EL (cell line): ENCODE measurements at regions not wholly inside any gene's neighbourhood (a gene's known extent, or its start where the extent isn't known, plus 50 kb on each side); places are given as distances from the start of the nearest gene placed in this dataset.
"Not testable (repeated sequence)": the region's sequence is repeated elsewhere in the genome, so short reads cannot be mapped to it uniquely, and the experiment has no call there.

Experiments used
- DNase-seq: peaks from one replicate; pipeline ENCODE4 v3.0.0-alpha.2; 2016

DNA sequence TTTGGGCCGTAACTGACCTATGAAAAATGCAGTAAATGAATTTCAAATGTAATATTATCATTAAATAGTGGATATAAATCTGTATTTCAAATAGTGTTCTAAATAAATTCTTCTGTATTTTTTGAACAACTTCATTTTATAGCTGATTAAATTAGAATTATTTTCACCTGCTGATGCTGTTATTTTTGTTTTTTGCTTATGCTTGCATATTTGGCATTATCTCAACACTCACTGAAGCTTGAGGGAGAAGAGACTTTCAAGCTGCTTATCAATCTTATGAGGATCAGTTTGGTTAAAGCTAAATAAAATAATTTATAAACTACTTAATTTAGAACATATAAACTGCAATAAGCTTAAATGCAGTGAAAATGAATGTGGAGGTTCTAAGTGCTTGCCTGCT lies 251.3 kb upstream of the PCDH9 start:
- DNase-seq, result no peak

DNA sequence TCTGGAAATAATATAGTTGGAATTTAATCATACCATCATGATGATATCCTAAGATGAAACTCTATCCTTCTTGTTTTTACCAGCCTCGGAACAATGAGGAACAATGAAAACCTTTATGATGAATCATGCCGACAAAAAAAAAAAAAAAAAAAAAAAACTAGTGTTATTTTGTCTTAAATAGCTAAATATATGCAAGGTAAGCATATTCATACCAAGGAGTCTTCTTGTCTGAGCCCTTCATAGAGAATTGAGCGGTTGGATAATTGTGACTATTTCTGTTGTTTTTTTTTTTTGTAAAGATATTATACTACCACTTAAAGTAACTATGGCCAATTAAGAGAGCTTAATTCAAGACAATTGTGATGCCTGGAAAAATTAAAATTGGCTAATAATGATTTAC lies 244.0 kb upstream of the PCDH9 start:
- DNase-seq, result no peak

DNA sequence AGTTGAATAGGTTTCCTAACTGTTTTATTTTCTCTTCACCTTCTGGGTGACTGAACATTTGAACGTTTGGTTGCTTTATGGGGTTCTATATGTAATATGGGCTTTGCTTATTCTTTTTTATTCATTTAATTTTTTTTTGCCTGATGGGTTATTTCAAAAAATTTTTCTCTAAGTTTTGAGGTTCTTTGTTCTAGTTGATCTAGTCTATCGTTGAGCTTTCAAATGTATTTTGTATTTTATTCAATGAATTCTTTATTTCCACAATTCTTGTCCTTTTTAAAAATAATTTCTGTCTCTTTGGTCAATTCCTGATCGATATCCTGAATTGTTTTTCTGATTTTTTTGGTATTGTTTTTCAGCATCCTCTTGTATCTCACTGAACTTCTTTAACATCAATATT lies 239.5 kb upstream of the PCDH9 start:
- DNase-seq, result no peak

- no peak for DNase-seq
Observed at GRCh38 chr13:67466569-67466968, 236.4 kb upstream of the PCDH9 start.

DNA sequence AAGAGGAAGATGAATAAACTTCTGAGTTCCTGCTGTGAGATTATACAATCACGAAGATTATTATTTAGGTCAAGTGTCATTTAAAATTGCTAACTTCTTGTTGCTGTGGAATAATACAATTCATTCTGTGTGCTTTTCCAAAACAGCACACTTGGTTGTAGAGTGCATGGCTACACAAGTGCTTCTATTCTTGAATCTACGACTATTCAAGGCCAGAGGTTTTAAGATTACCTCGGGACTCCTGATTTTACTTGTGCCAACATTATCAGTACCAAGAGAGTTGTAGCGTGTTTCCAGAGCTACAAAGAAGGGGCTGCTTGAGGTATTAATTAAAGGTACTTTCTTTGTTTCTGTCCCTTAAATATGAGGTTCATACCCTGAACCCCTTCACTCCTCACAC lies 234.0 kb upstream of the PCDH9 start:
- no peak for DNase-seq

DNA sequence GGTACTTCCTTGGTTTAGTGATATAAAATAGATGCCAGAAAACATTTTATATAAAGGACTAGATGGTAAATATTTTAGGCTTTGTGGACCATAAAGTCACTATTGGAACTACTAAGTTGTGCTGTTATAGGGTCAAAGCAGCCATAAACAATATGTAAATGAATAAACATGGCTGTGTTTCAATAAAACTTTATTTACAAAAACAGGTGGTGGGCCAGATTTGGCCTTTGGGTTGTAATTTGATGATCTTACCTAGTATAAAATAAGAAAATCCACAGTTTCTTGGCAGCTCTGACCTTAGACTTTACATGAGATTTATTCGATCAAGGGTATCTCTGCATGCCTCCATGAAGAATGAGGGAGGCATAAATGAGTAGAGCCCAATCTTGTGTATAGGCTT lies 232.0 kb upstream of the PCDH9 start:
- no peak for DNase-seq

GRCh38 chr13:67452526-67452925 lies 222.4 kb upstream of the PCDH9 start:
- DNase-seq, result not testable (repeated sequence)

- DNase-seq, result no peak
Observed at GRCh38 chr13:67445436-67445835, 215.3 kb upstream of the PCDH9 start.

DNA sequence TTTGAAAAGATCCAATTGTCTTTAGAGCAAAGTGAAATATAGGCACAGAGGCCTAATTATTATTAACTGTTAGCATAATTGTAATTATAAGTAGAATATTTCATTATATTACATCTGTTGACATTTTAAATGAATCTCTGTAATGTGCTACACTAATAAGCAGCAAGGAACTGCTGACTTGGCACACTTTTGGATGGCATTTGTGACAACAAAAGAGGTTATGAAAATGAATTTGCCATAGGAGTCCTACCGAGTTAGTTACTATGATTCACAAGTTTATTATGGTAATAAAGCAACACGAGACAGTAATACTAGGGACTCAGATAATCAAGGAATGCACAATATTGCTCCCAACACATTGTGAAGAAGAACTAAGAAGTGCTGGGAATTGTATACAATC lies 213.8 kb upstream of the PCDH9 start:
- DNase-seq, result no peak

DNA sequence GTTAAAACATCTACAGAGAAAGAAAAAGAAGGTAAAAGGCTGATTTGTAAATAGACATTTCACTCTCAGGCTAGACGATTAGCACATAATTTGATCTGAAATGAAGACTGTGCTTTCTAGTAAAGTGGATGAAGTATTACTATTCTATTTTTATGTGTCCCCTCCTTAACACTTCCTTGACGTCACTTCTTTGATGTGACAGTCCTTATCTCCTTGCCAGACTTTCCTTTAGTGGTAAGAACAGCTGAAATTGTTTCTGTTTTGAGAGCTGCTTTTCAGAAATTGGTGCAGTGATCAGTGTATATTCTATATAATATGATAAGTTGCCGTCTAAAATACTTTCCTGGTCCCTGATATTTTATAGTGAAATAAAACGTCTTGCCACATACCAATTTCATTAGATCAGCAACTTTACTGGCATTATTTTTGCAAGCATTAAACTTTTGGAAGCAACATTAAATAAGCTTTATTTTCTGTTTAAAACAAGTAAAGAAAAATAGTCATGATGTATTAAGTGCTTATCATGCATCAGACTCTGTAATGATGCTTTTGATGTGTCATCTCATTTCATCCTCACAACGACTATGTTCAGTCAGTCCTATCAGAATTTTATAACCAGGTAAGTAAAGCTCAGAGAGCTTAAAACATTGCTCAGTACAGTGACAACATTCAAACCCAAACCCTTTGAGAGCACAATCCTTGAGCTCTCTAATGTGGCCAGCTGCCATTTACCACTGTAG lies 210.3 kb upstream of the PCDH9 start:
- no peak for DNase-seq

DNA sequence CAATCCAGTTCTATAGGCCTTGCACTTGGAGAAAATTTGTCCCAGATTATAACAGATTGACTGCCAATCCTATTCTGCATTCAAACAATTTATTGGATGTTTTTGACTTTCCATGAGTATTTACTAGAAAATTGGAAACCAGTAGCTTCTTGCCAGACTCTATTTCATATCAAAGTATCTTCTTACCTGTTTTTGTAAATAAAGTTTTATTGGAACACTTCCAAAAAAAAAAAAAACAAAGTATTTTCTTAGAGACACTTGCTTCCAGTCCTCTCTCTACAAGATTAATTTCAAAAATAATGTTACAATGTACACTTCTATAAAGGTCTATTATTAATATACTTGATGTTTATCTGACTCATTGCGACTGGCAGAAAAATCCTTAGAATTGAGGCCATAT lies 209.2 kb upstream of the PCDH9 start:
- DNase-seq, result no peak

- DNase-seq, result no peak
Observed at GRCh38 chr13:67438465-67438864, 208.3 kb upstream of the PCDH9 start.

- no peak for DNase-seq
Observed at GRCh38 chr13:67437244-67437643, 207.1 kb upstream of the PCDH9 start.

DNA sequence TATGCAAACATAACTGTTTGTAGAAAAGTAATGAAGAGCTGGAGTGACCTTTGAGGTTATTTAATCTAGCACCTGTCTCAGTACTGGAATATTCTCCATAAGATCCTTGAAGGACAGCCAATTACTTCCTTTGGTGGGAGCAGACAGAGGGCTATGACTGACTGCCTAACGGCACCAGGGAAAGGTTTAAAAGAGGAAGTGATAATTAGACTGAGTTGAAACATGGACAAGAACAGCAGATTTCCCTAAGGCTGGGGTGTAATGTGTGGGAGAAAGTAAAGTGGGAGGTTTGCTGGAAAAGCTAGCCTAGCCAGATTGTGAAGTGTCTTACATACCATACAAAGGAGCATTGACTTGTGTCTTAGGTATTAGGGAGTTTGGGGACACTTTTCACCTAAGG lies 191.3 kb upstream of the PCDH9 start:
- no peak for DNase-seq

DNA sequence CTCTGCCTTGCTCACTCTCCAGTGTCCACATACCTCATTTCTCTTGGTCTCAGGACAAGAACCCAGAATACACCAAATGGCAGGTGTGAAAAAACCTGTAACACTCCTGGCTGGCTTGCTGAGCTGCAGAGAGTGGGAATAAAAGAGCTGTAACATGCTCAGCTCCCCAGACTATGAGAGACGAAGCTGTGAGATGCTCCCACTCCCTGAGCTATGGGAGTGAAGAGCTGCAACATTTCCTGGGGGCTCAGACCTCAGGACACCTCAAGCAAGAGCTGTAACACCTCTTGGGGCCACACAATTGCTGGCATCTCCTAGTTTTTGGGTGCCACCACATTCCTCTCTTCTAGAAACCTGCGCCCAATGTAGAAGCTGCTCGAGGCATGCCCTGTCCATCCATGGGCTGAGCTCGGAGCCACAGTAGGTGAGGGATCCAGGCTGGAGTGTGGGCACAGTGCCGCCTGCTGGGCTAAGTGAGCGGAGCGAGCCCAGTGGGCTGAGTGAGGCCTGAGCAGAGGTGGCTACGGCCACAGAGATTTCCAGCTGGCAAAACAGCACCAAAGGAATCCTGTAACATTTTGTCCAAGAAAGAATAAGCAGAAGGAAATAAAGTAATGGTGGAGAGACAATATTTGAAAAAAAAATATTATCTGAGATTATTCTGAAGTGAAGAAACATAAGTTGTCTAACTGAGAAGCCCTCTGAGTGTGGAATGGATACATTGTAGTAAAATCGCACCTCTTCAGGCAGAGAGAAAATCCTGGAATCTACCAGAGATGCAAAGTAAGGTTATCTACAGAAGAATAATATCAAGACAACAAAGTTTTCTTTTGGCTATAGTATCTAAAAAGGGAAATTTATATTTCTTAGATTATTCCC lies 186.2 kb upstream of the PCDH9 start:
- peak; percentile 30 for DNase-seq

DNA sequence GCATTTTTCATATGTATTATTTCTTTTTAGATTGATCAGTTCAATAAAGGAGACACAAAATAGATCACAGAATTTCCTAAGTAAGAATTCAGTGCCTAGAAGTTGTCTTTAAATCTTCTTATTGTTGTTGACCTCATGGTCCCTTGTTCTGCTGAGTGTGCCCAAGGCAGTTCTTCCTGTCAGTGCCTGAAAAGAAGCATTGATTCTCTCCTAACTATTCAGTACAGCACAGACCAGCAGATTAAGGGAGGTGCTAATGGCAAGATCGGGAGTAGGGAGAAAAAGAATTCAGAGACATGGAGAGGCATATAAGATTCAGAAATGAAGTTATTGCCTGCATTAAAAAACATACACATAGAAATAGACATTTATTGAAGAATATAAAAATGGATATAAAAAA lies 180.5 kb upstream of the PCDH9 start:
- DNase-seq, result no peak

- no peak for DNase-seq
Observed at GRCh38 chr13:67408798-67409197, 178.7 kb upstream of the PCDH9 start.

DNA sequence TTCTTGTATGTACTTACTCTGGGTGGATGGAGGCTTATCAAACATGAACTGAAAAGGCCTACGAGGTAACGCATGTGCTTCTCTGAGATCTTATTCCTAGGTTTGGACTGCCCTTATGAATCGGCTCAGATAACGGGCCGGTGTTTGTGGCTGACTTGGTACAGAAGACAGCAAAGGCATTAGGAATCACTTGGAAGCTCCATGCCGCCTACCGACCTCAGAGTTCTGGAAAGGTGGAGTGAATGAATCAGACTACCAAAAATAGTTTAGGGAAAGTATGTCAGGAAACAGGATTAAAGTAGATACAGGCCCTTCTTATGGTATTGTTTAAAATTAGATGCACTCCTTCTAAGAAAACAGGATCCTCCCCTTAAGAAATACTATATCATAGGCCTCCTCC lies 172.4 kb upstream of the PCDH9 start:
- no peak for DNase-seq

DNA sequence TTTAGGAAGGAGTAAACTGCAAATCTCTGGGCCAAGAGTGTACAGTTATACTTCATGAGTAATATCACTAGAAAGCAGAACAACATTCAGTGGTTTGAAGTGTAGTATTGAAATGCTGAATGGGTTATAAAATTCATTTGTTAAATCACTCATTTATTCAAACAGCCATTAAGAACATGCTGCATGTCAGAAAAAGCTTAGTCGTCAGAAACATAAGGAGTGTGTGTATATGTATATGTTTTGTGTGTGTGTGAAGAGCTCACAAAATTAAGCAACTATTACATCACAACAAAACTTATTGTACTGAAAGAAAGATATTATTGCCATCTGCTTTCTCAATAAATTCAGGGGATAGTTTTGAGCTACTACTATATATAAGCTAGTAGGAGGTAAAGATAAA lies 165.4 kb upstream of the PCDH9 start:
- no peak for DNase-seq

DNA sequence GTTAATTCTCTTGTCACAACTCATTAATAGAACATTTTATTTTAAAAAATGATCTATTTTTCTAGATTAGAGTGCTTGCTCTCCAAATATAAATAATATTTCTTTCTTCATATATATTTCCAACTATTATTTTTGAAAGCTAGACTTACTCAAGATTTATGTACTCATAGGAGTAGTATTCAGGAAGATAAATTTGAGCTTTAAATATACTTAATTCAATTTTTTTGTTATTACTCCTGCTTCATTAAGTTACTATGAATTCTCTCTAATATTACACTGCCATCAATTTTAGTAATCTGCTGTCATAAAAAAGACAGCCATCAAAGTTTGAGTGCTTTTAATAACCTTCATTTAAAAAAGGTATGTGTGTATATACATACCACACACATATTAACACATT lies 161.9 kb upstream of the PCDH9 start:
- no peak for DNase-seq

DNA sequence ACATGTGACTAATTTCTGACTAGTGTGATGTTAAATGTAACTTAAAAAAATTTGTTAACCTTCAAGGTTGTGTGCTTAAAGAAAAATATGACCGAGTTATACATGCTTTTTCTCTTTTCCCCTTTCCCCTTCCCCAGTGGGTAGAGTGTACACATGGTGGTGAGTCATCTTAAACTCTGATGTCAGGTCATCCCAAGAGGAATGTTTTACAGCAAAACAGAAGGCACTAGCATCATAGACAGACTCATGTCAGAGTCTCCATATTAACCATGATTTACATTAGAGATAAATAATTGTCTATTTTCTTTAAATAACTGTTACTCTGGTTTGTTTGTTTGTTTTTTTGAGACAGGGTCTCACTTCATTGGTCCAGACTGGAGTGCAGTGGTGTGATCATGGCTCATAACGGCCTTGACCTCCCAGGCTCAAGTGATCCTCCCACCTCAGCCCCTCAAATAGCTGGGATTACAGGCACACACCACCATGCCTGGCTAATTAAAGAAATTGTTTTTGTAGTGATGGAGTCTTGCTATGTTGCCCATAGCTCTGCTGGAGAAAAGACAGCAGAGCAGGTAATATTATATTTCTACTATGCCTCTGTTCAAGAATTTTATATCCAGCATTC lies 160.4 kb upstream of the PCDH9 start:
- peak; percentile 20 for DNase-seq

- no peak for DNase-seq
Observed at GRCh38 chr13:67389171-67389570, 159.0 kb upstream of the PCDH9 start.

GRCh38 chr13:67383109-67383757 lies 153.1 kb upstream of the PCDH9 start:
- not testable (repeated sequence) for DNase-seq
